K562 (cell line): ENCODE measurements at regions not wholly inside any gene's neighbourhood (a gene's known extent, or its start where the extent isn't known, plus 50 kb on each side); places are given as distances from the start of the nearest gene placed in this dataset.
A peak's percentile ranks its signal among the peaks of the same experiment; 100 is the strongest.

Experiments
- ATAC-seq: fragments of 200-7000 bp; cut with Tn5 transposase; 3 replicates; pipeline ENCODE4 v1.9.1; 2020; ENCODE audit warnings: moderate library complexity
- BruUV-seq: library from RNA; stranded (reverse); fragments of 400-500 nt; replicated peaks from 2 replicates; lab custom pipeline; 2021; lab: Mats Ljungman, UMichigan
- CTCF ChIA-PET: fragments of 300-600 bp; formaldehyde crosslinking; extraction: SDS; loops from one replicate; lab custom pipeline; 2021; ENCODE audit warnings: low intra/inter-chr PET ratio; lab: Yijun Ruan, JAX
- POLR2A ChIA-PET: fragments of 300-600, 350-650 bp; sonication (Branson Sonifier 250); formaldehyde crosslinking; extraction: SDS; loops from one replicate; lab custom pipeline; 2021; ENCODE audit warnings: antibody characterized with exemption, inconsistent platforms; lab: Yijun Ruan, JAX
- DNase-seq, 4 experiments: peaks; one replicate each; pipeline versions ENCODE4 v3.0.0 to v3.0.0-alpha.2; 2011 to 2018; ENCODE audit warnings: low spot score in 3 of 4, mixed read lengths in 3 of 4; ENCODE audit errors: extremely low read depth in 1 of 4
- FAIRE-seq: peaks from 2 replicates; lab custom pipeline; 2011; peaks lifted over from hg19 to GRCh38; lab: Jason Lieb, UNC
- H2AFZ ChIP-seq: 2 replicates; pipeline ENCODE4 v1.6.0; 2011; ENCODE audit warnings: low read depth, low read length, control low read depth, inconsistent platforms
- H3K27ac ChIP-seq: fragments of 200-600 bp; 3 replicates; pipeline ENCODE4 v1.8.0; 2011; ENCODE audit warnings: low read depth, mild to moderate bottlenecking, control low read depth, inconsistent platforms, low read length, moderate library complexity, mixed read lengths; ENCODE audit errors: extremely low read depth
- H3K27me3 ChIP-seq, 2 experiments: fragments of 300-600 bp in 1 of 2; 2 replicates in 1 of 2; 3 replicates in 1 of 2; pipeline versions ENCODE4 v1.6.0 to v1.8.0; 2011; ENCODE audit warnings: inconsistent platforms in 2 of 2, low read length in 2 of 2, mild to moderate bottlenecking in 1 of 2, mixed read lengths in 1 of 2, moderate library complexity in 1 of 2; ENCODE audit not compliant: control insufficient read depth in 2 of 2, insufficient read depth in 2 of 2
- H3K36me3 ChIP-seq: fragments of 300-600 bp; 3 replicates; pipeline ENCODE4 v1.8.0; 2011; ENCODE audit warnings: mild to moderate bottlenecking, low read length, inconsistent platforms; ENCODE audit not compliant: control insufficient read depth, insufficient read depth
- H3K4me1 ChIP-seq, 2 experiments: fragments of 200-600 bp in 1 of 2; replicated peaks in 1 of 2; 2 replicates in 1 of 2; 3 replicates in 1 of 2; pipeline versions ENCODE4 v1.5.1 to v1.8.0; 2011; ENCODE audit warnings: inconsistent platforms in 2 of 2, low read length in 2 of 2, mild to moderate bottlenecking in 1 of 2, mixed read lengths in 1 of 2, moderate library complexity in 1 of 2; ENCODE audit not compliant: control insufficient read depth in 2 of 2, insufficient read depth in 2 of 2
- H3K4me2 ChIP-seq: 2 replicates; pipeline ENCODE4 v1.6.1; 2011; ENCODE audit warnings: low read length, control low read depth, inconsistent platforms, mixed read lengths; ENCODE audit not compliant: insufficient read depth
- H3K4me3 ChIP-seq: fragments of 200-600 bp; sonication (generic), shearing (Covaris generic); 2 replicates; pipeline ENCODE4 v1.5.1; 2016; ENCODE audit warnings: control low read depth, inconsistent platforms
- H3K79me2 ChIP-seq: fragments of 200-600 bp; 3 replicates; pipeline ENCODE4 v1.8.0; 2011; ENCODE audit warnings: low read length, inconsistent platforms; ENCODE audit not compliant: control insufficient read depth, insufficient read depth
- H3K9ac ChIP-seq, 2 experiments: 2 replicates each; pipeline versions ENCODE4 v1.6.0 to v1.6.1; 2011; ENCODE audit warnings: low read depth in 2 of 2, low read length in 2 of 2, control low read depth in 1 of 2, inconsistent platforms in 1 of 2, mild to moderate bottlenecking in 1 of 2, mixed read lengths in 1 of 2; ENCODE audit not compliant: insufficient read depth in 1 of 2
- H3K9me1 ChIP-seq: one replicate; pipeline ENCODE4 v1.6.0; 2011; ENCODE audit warnings: inconsistent platforms, mild to moderate bottlenecking, low read length, moderate library complexity; ENCODE audit not compliant: control insufficient read depth, insufficient read depth
- H3K9me3 ChIP-seq: replicated peaks from 2 replicates; pipeline ENCODE4 v1.5.1; 2011; ENCODE audit warnings: low read depth, low read length, inconsistent platforms; ENCODE audit not compliant: control insufficient read depth, insufficient read depth
- H4K20me1 ChIP-seq: replicated peaks from 2 replicates; pipeline ENCODE4 v1.6.1; 2011; ENCODE audit warnings: low read length, inconsistent platforms, mixed read lengths; ENCODE audit not compliant: control insufficient read depth, insufficient read depth
- NBN ChIP-seq: fragments of 450-650 bp; IDR thresholded peaks from 2 replicates; pipeline ENCODE4 v1.6.1; 2016; ENCODE audit warnings: low read depth, mild to moderate bottlenecking
- NFE2 ChIP-seq: IDR thresholded peaks from 2 replicates; pipeline ENCODE4 v1.6.1; 2014; ENCODE audit warnings: antibody characterized with exemption, low read depth
- PTBP1 ChIP-seq: fragments of 200-400 bp; formaldehyde crosslinking; IDR thresholded peaks from 2 replicates; pipeline ENCODE4 v1.6.1; 2017; ENCODE audit warnings: low read depth, low read length
- RFX1 ChIP-seq: fragments of 450-650 bp; IDR thresholded peaks from 2 replicates; pipeline ENCODE4 v1.6.1; 2016; ENCODE audit warnings: mild to moderate bottlenecking, moderate library complexity
- ZNF764 ChIP-seq: fragments of 250-450 bp; sonication (Bioruptor Pico); IDR thresholded peaks from 2 replicates; pipeline ENCODE4 v1.4.0; 2020; ENCODE audit warnings: low read depth, mild to moderate bottlenecking, moderate library complexity
- ZNF766 ChIP-seq: fragments of 200-800 bp; sonication (Bioruptor generic); conservative IDR thresholded peaks from 2 replicates; pipeline ENCODE4 v1.6.1; 2016; ENCODE audit warnings: missing genetic modification characterization, missing compliant biosample characterization
- ZNF778 ChIP-seq: fragments of 450-650 bp; formaldehyde crosslinking; IDR thresholded peaks from 2 replicates; pipeline ENCODE4 v1.4.0; 2020; ENCODE audit warnings: mild to moderate bottlenecking, moderate library complexity
- WGBS: fragments of 100-300 bp; shearing (Covaris generic); methylation state at CpG from one replicate; pipeline ENCODE4 v1.1.6; 2016; ENCODE audit warnings: low coverage, mixed read lengths; ENCODE audit not compliant: insufficient coverage; ENCODE audit errors: missing lambda C conversion rate; 5-methylcytosine and 5-hydroxymethylcytosine counted together
- in situ Hi-C: fragments of 300-500 bp; cut with MboI; formaldehyde crosslinking; loops from 4 replicates; pipeline ENCODE4 v1.15.0; 2018; ENCODE audit warnings: inconsistent platforms, mixed read lengths
- intact Hi-C: fragments of 100-400 bp; cut with micrococcal nuclease; formaldehyde crosslinking; loops from 2 replicates; pipeline ENCODE4 v1.14.2; 2022
- TF ChIP-seq, protein P1 (sequence below), 3 experiments: fragments of 200-800 bp in 1 of 3; sonication (Bioruptor generic) in 1 of 3; sonication (generic) in 1 of 3; formaldehyde crosslinking in 1 of 3; IDR thresholded peaks; 2 replicates each; pipeline versions ENCODE4 v1.6.1 to v1.8.0; 2016 to 2022; ENCODE audit warnings: mild to moderate bottlenecking in 2 of 3, missing compliant biosample characterization in 2 of 3, missing genetic modification characterization in 2 of 3, missing genetic modification reagents in 1 of 3
- TF ChIP-seq, protein P2 (sequence below): sonication (generic); formaldehyde crosslinking; IDR thresholded peaks from 2 replicates; pipeline ENCODE4 v1.8.0; 2022; ENCODE audit warnings: missing genetic modification reagents, mild to moderate bottlenecking, borderline replicate concordance

- Histone ChIP-seq H3K4me1 (no peaks in the 10 kb centered on the region), H3K9me3 (no peaks in the 10 kb centered on the region), H3K79me2 (no peaks in the 10 kb centered on the region), H3K4me3 (no peak overlapping the region), H3K9ac (no peak overlapping the region), H2AFZ (no peak overlapping the region), H4K20me1 (no peaks in the 10 kb centered on the region), H3K27ac (no peak overlapping the region), H3K4me2 (no peak overlapping the region), H3K36me3 (no peaks in the 10 kb centered on the region)
- ChIA-PET POLR2A (no interaction called here), CTCF (no interaction called here)
- FAIRE-seq (no peak), DNase-seq (peak in 1 of 4 experiments; percentile 10)
- 0% methylated on average over 1 of the region's 1 CpG for WGBS
- BruUV-seq = no TSS peak
- intact Hi-C loops = no loop called here
- TF ChIP-seq ZNF778 (CRISPR knock-in tag) = no peak
- TF ChIP-seq, protein P1, sequence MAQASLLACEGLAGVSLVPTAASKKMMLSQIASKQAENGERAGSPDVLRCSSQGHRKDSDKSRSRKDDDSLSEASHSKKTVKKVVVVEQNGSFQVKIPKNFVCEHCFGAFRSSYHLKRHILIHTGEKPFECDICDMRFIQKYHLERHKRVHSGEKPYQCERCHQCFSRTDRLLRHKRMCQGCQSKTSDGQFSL (CRISPR knock-in tag; IDR thresholded peaks at IDR 0.05) = no peak
- TF ChIP-seq, protein P1 (tag; IDR thresholded peaks at IDR 0.05) = no peak
- TF ChIP-seq NBN = no peak
- TF ChIP-seq, protein P2, sequence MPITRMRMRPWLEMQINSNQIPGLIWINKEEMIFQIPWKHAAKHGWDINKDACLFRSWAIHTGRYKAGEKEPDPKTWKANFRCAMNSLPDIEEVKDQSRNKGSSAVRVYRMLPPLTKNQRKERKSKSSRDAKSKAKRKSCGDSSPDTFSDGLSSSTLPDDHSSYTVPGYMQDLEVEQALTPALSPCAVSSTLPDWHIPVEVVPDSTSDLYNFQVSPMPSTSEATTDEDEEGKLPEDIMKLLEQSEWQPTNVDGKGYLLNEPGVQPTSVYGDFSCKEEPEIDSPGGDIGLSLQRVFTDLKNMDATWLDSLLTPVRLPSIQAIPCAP (CRISPR knock-in tag) = no peak
- no peak for TF ChIP-seq ZNF766 (CRISPR knock-in tag)
- TF ChIP-seq RFX1 = no peak
- TF ChIP-seq PTBP1 = no peak
- peak; percentile 31; the same call in 1 of the 2 replicates for TF ChIP-seq NFE2
- TF ChIP-seq ZNF764 (CRISPR knock-in tag) = no peak
- TF ChIP-seq, all 486 proteins: peak for 1
- Histone ChIP-seq H3K9me1 (no peaks in the 10 kb centered on the region), H3K27me3 (peaks cover 0 to 5% of the 10 kb centered on the region in 2 experiments; a peak in 1 of 5 replicates)
- in situ Hi-C loops = no loop called here
- ATAC-seq = no peak
These were observed 982.7 kb upstream of the NR2F2 start for GRCh38 chr15:95347837-95348236.
